Nephron progenitor cell (in vitro differentiated cells): ENCODE measurements at regions not wholly inside any gene's neighbourhood (a gene's known extent, or its start where the extent isn't known, plus 50 kb on each side); places are given as distances from the start of the nearest gene placed in this dataset.

ENCODE experiments used
- DNase-seq: peaks from one replicate; pipeline ENCODE4 v3.0.0; 2021
- H3K27ac Mint-ChIP-seq: 2 replicates; pipeline ENCODE4 v1.8.0; 2021; ENCODE audit warnings: mild to moderate bottlenecking, moderate library complexity, mixed read lengths
- H3K27me3 Mint-ChIP-seq: 2 replicates; pipeline ENCODE4 v1.8.0; 2021; ENCODE audit warnings: mild to moderate bottlenecking, low read depth, mixed read lengths; ENCODE audit not compliant: poor library complexity
- H3K36me3 Mint-ChIP-seq: 2 replicates; pipeline ENCODE4 v1.8.0; 2021; ENCODE audit warnings: low read depth, mixed read lengths
- H3K4me1 Mint-ChIP-seq: 2 replicates; pipeline ENCODE4 v1.8.0; 2021; ENCODE audit warnings: mixed read lengths
- H3K4me3 Mint-ChIP-seq: 2 replicates; pipeline ENCODE4 v1.8.0; 2021; ENCODE audit warnings: mild to moderate bottlenecking, moderate library complexity, mixed read lengths
- H3K9me3 Mint-ChIP-seq: 2 replicates; pipeline ENCODE4 v1.8.0; 2021; ENCODE audit warnings: mild to moderate bottlenecking, moderate library complexity, mixed read lengths
- CTCF ChIP-seq: fragments of 200-600 bp; sonication (generic); IDR thresholded peaks from 2 replicates; pipeline ENCODE4 v1.5.0; 2021; ENCODE audit warnings: antibody characterized with exemption

GRCh38 chr18:43887491-43887890 lies 610.2 kb upstream of the SYT4 start:
- TF ChIP-seq CTCF: no peak
- Mint-ChIP-seq H3K4me3 (no peak overlapping the region), H3K36me3 (no peaks in the 10 kb centered on the region), H3K9me3 (peaks cover 6% of the 10 kb centered on the region), H3K4me1 (peaks cover 8% of the 10 kb centered on the region), H3K27ac (no peak overlapping the region), H3K27me3 (peaks cover 4% of the 10 kb centered on the region)
- no peak for DNase-seq

GRCh38 chr18:43888598-43888997 lies 611.3 kb upstream of the SYT4 start:
- no peak for TF ChIP-seq CTCF
- peaks cover 6% of the 10 kb centered on the region for H3K9me3 Mint-ChIP-seq
- H3K36me3 Mint-ChIP-seq: no peaks in the 10 kb centered on the region
- H3K27ac Mint-ChIP-seq: no peak overlapping the region
- DNase-seq: no peak
- no peak overlapping the region for H3K4me3 Mint-ChIP-seq
- H3K27me3 Mint-ChIP-seq: peaks cover 4% of the 10 kb centered on the region
- peaks cover 15% of the 10 kb centered on the region for H3K4me1 Mint-ChIP-seq

GRCh38 chr18:43893001-43893637 lies 615.8 kb upstream of the SYT4 start:
- DNase-seq: peak; percentile 32
- Mint-ChIP-seq H3K4me1 (peaks cover 26% of the 10 kb centered on the region), H3K4me3 (no peak overlapping the region), H3K36me3 (peaks cover 10% of the 10 kb centered on the region), H3K9me3 (peaks cover 18% of the 10 kb centered on the region), H3K27ac (peak overlapping the region; percentile 85), H3K27me3 (peaks cover 12% of the 10 kb centered on the region)
- TF ChIP-seq CTCF: no peak

- Mint-ChIP-seq H3K36me3 (no peaks in the 10 kb centered on the region), H3K27ac (no peak overlapping the region), H3K4me3 (no peak overlapping the region), H3K9me3 (no peaks in the 10 kb centered on the region), H3K27me3 (no peaks in the 10 kb centered on the region), H3K4me1 (no peaks in the 10 kb centered on the region)
- no peak for TF ChIP-seq CTCF
- DNase-seq: no peak
Measured at GRCh38 chr18:43904209-43904837, 627.0 kb upstream of the SYT4 start.

GRCh38 chr18:43914018-43914417 lies 636.7 kb upstream of the SYT4 start:
- Mint-ChIP-seq H3K27ac (no peak overlapping the region), H3K36me3 (no peaks in the 10 kb centered on the region), H3K4me1 (peaks cover 15% of the 10 kb centered on the region), H3K9me3 (no peaks in the 10 kb centered on the region), H3K4me3 (no peak overlapping the region), H3K27me3 (no peaks in the 10 kb centered on the region)
- TF ChIP-seq CTCF: no peak
- no peak for DNase-seq

- no peak for DNase-seq
- Mint-ChIP-seq H3K36me3 (no peaks in the 10 kb centered on the region), H3K9me3 (no peaks in the 10 kb centered on the region), H3K4me3 (no peak overlapping the region), H3K4me1 (peaks cover 15% of the 10 kb centered on the region), H3K27me3 (no peaks in the 10 kb centered on the region), H3K27ac (no peak overlapping the region)
- no peak for TF ChIP-seq CTCF
Measured at GRCh38 chr18:43916984-43917383, 639.7 kb upstream of the SYT4 start.
